HPDE6-E6E7 (cell line): ENCODE measurements at regions not wholly inside any gene's neighbourhood (a gene's known extent, or its start where the extent isn't known, plus 50 kb on each side); places are given as distances from the start of the nearest gene placed in this dataset.

Experiments used
- DNase-seq: peaks from one replicate; pipeline ENCODE4 v3.0.0; 2011; ENCODE audit warnings: missing footprints; ENCODE audit errors: extremely low spot score

GRCh38 chr2:128554151-128554769, 235.6 kb upstream of the HS6ST1 start:
- DNase-seq = no peak

GRCh38 chr2:128555433-128555832, 236.8 kb upstream of the HS6ST1 start:
- DNase-seq = no peak

- DNase-seq = no peak
Observed at GRCh38 chr2:128556089-128556488, 237.4 kb upstream of the HS6ST1 start.

GRCh38 chr2:128556633-128557032, 238.0 kb upstream of the HS6ST1 start:
- no peak for DNase-seq

GRCh38 chr2:128557069-128557468, 238.4 kb upstream of the HS6ST1 start:
- no peak for DNase-seq

GRCh38 chr2:128557831-128558241, 239.2 kb upstream of the HS6ST1 start:
- no peak for DNase-seq

- no peak for DNase-seq
Observed at GRCh38 chr2:128558441-128558840, 239.8 kb upstream of the HS6ST1 start.

- DNase-seq = no peak
Observed at GRCh38 chr2:128558895-128559532, 240.3 kb upstream of the HS6ST1 start.

GRCh38 chr2:128559533-128560515, 241.2 kb upstream of the HS6ST1 start:
- no peak for DNase-seq

GRCh38 chr2:128560718-128561117, 242.1 kb upstream of the HS6ST1 start:
- no peak for DNase-seq

GRCh38 chr2:128562471-128563347, 244.0 kb upstream of the HS6ST1 start:
- DNase-seq = no peak

- DNase-seq = no peak
Observed at GRCh38 chr2:128563348-128563687, 244.7 kb upstream of the HS6ST1 start.

GRCh38 chr2:128564131-128564530, 245.5 kb upstream of the HS6ST1 start:
- DNase-seq = no peak

- DNase-seq = no peak
Observed at GRCh38 chr2:128564551-128564950, 245.9 kb upstream of the HS6ST1 start.

GRCh38 chr2:128565441-128565840, 246.8 kb upstream of the HS6ST1 start:
- no peak for DNase-seq

- no peak for DNase-seq
Observed at GRCh38 chr2:128566671-128567070, 248.0 kb upstream of the HS6ST1 start.

GRCh38 chr2:128568106-128568505, 249.4 kb upstream of the HS6ST1 start:
- no peak for DNase-seq

GRCh38 chr2:128573116-128573515, 254.4 kb upstream of the HS6ST1 start:
- DNase-seq = no peak

GRCh38 chr2:128573531-128573930, 254.9 kb upstream of the HS6ST1 start:
- DNase-seq = no peak

GRCh38 chr2:128577141-128577930, 258.7 kb upstream of the HS6ST1 start:
- no peak for DNase-seq
